ENCODE measurements at regions not wholly inside any gene's neighbourhood (a gene's known extent, or its start where the extent isn't known, plus 50 kb on each side); places are given as distances from the start of the nearest gene placed in this dataset.

- ATAC-seq = no peak
- no peaks in the 10 kb centered on the region for H3K36me3 ChIP-seq
- no peak for FAIRE-seq
These were observed 203.1 kb downstream of the LARP7 start for GRCh38 chr4:112840061-112840460.

GRCh38 chr4:112840619-112841018, 203.7 kb downstream of the LARP7 start:
- 52 to 86% methylated on average over 1 of the region's 1 CpG for WGBS, 2 donors
- no peak for ATAC-seq
- Histone ChIP-seq H3K27me3 (no peaks in the 10 kb centered on the region), H3K4me3 (no peak overlapping the region), H3K36me3 (no peaks in the 10 kb centered on the region), H3K27ac (no peak overlapping the region), H3K9me3 (no peaks in the 10 kb centered on the region), H3K4me1 (no peaks in the 10 kb centered on the region)
- intact Hi-C loops (cut with DNase I) = no loop called here
- TF ChIP-seq, protein P1, sequence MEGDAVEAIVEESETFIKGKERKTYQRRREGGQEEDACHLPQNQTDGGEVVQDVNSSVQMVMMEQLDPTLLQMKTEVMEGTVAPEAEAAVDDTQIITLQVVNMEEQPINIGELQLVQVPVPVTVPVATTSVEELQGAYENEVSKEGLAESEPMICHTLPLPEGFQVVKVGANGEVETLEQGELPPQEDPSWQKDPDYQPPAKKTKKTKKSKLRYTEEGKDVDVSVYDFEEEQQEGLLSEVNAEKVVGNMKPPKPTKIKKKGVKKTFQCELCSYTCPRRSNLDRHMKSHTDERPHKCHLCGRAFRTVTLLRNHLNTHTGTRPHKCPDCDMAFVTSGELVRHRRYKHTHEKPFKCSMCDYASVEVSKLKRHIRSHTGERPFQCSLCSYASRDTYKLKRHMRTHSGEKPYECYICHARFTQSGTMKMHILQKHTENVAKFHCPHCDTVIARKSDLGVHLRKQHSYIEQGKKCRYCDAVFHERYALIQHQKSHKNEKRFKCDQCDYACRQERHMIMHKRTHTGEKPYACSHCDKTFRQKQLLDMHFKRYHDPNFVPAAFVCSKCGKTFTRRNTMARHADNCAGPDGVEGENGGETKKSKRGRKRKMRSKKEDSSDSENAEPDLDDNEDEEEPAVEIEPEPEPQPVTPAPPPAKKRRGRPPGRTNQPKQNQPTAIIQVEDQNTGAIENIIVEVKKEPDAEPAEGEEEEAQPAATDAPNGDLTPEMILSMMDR (IDR thresholded peaks at IDR 0.05) = no peak
- DNase-seq = no peak
- no peak for FAIRE-seq

More at GRCh38 chr4:112840061-112840460, 203.1 kb downstream of the LARP7 start:
- TF ChIP-seq, protein P1 (IDR thresholded peaks at IDR 0.05) = no peak
- no peaks in the 10 kb centered on the region for H3K9me3 ChIP-seq
- H3K4me3 ChIP-seq = no peak overlapping the region
- no peak overlapping the region for H3K27ac ChIP-seq
- no peak for DNase-seq
- H3K4me1 ChIP-seq = no peaks in the 10 kb centered on the region
- intact Hi-C loops (cut with DNase I) = no loop called here
- no peaks in the 10 kb centered on the region for H3K27me3 ChIP-seq

DNA sequence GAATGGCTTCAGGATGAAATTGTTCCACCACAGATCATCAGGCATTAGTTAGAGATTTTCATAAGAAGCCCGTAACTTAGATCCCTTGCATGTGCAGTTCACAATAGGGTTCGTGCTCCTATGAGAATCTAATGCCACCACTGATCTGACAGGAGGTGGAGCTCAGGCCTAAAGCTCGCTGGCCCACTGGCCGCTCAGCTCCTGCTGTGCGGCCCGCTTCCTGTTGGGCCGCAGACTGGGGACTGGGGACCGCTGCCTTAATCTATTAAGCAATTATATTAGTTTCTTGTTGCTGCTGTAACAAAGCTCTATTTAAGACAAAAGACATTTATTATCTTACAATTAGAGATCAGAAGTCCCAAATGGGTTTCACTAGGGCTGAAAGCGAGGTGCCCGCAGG, 205.6 kb downstream of the LARP7 start:
- no peaks in the 10 kb centered on the region for H3K27me3 ChIP-seq
- H3K9me3 ChIP-seq = no peaks in the 10 kb centered on the region
- H3K4me3 ChIP-seq = no peak overlapping the region
- no peak overlapping the region for H3K27ac ChIP-seq
- 64 to 75% methylated on average over 10 of the region's 10 CpGs for WGBS, 2 donors
- no peak for DNase-seq
- no peak for ATAC-seq
- no peaks in the 10 kb centered on the region for H3K36me3 ChIP-seq
- H3K4me1 ChIP-seq = no peaks in the 10 kb centered on the region
- FAIRE-seq = no peak
- TF ChIP-seq, protein P1 (IDR thresholded peaks at IDR 0.05) = no peak
- intact Hi-C loops (cut with DNase I) = no loop called here

DNA sequence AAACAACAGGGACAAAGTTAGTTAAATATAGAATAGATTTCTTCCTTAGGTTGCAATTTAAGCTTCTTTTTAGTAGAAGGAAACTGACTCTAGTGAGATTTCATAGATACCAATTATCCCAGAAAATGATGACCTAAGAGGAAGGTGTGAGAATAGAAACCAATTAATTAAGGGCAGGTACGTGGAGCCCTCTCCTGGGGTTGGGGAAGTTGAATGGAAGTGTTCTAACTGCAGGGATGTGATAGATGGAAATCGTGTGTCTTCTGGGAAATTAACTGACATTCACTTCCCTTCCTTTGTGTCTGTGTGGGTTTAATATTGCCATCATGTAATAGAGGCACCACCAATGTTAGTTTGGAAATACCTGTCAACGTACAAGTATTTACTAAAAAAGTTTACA, 204.1 kb upstream of the ANK2 start:
- whole genome bisulfite sequencing, 2 donors = 42 to 58% methylated on average over 3 of the region's 3 CpGs
- FAIRE-seq = no peak
- H3K9me3 ChIP-seq = no peaks in the 10 kb centered on the region

GRCh38 chr4:112847045-112847444, 202.4 kb upstream of the ANK2 start:
- Histone ChIP-seq H3K27ac (no peak overlapping the region), H3K36me3 (no peaks in the 10 kb centered on the region), H3K4me3 (no peak overlapping the region), H3K4me1 (no peaks in the 10 kb centered on the region), H3K27me3 (no peaks in the 10 kb centered on the region), H3K9me3 (no peaks in the 10 kb centered on the region)
- ATAC-seq (no peak), FAIRE-seq (no peak), DNase-seq (no peak)
- WGBS, 2 donors = 67 to 73% methylated on average over 4 of the region's 4 CpGs
- intact Hi-C loops (cut with DNase I) = no loop called here
- TF ChIP-seq, protein P1 (IDR thresholded peaks at IDR 0.05) = no peak

More for the DNA sequence above, 204.1 kb upstream of the ANK2 start:
- ATAC-seq = no peak
- Histone ChIP-seq H3K4me1 (no peaks in the 10 kb centered on the region), H3K27ac (no peak overlapping the region), H3K4me3 (no peak overlapping the region), H3K27me3 (no peaks in the 10 kb centered on the region), H3K36me3 (no peaks in the 10 kb centered on the region)
- intact Hi-C loops (cut with DNase I) = no loop called here
- no peak for DNase-seq
- TF ChIP-seq, protein P1 (IDR thresholded peaks at IDR 0.05) = no peak
